Neural cell (in vitro differentiated cells): ENCODE measurements at regions not wholly inside any gene's neighbourhood (a gene's known extent, or its start where the extent isn't known, plus 50 kb on each side); places are given as distances from the start of the nearest gene placed in this dataset.

Source experiments
- H2AFZ ChIP-seq: fragments of 200-600, 300-800 bp; sonication (generic), shearing (Covaris generic); 2 replicates; pipeline ENCODE4 v1.6.0; 2014; ENCODE audit warnings: low read depth, mild to moderate bottlenecking, antibody characterized with exemption, low read length, moderate library complexity
- H3F3A ChIP-seq: fragments of 200-600 bp; shearing (Covaris generic); 2 replicates; pipeline ENCODE4 v1.6.1; 2016; ENCODE audit warnings: mild to moderate bottlenecking, moderate library complexity, mixed read lengths, antibody characterized with exemption, low read length; ENCODE audit not compliant: insufficient read depth, poor library complexity, severe bottlenecking
- H3K27ac ChIP-seq: fragments of 200-600, 300-800 bp; sonication (generic), shearing (Covaris generic); 2 replicates; pipeline ENCODE4 v1.5.1; 2014; ENCODE audit warnings: mild to moderate bottlenecking, low read length, moderate library complexity
- H3K27me3 ChIP-seq: fragments of 300-800, 200-600 bp; sonication (generic), shearing (Covaris generic); 2 replicates; pipeline ENCODE4 v1.6.0; 2014; ENCODE audit warnings: mild to moderate bottlenecking, low read depth, low read length, moderate library complexity; ENCODE audit not compliant: insufficient read depth
- H3K36me3 ChIP-seq: fragments of 300-800, 200-600 bp; sonication (generic), shearing (Covaris generic); 2 replicates; pipeline ENCODE4 v1.5.1; 2014; ENCODE audit warnings: mild to moderate bottlenecking, antibody characterized with exemption, low read length, moderate library complexity; ENCODE audit not compliant: insufficient read depth
- H3K4me2 ChIP-seq: fragments of 300-800, 200-600 bp; sonication (generic), shearing (Covaris generic); 2 replicates; pipeline ENCODE4 v1.6.0; 2014; ENCODE audit warnings: mild to moderate bottlenecking, low read length
- H3K4me3 ChIP-seq: fragments of 300-800, 200-600 bp; sonication (generic), shearing (Covaris generic); 2 replicates; pipeline ENCODE4 v1.5.1; 2014; ENCODE audit warnings: mild to moderate bottlenecking, low read length, moderate library complexity
- H3K79me2 ChIP-seq: fragments of 200-600 bp; shearing (Covaris generic); replicated peaks from 2 replicates; pipeline ENCODE4 v1.6.0; 2014; ENCODE audit warnings: mild to moderate bottlenecking, low read length, moderate library complexity; ENCODE audit not compliant: insufficient read depth
- H3K9ac ChIP-seq: fragments of 300-800, 200-600 bp; sonication (generic), shearing (Covaris generic); 2 replicates; pipeline ENCODE4 v1.6.1; 2016; ENCODE audit warnings: mild to moderate bottlenecking, low read length, mixed read lengths
- H3K9me2 ChIP-seq: fragments of 200-600 bp; shearing (Covaris generic); 2 replicates; pipeline ENCODE4 v1.6.1; 2016; ENCODE audit warnings: mild to moderate bottlenecking, low read length, mixed read lengths; ENCODE audit not compliant: insufficient read depth
- H3K9me3 ChIP-seq: fragments of 200-600, 300-800 bp; sonication (generic), shearing (Covaris generic); 2 replicates; pipeline ENCODE4 v1.6.1; 2016; ENCODE audit warnings: mild to moderate bottlenecking, mixed run types, low read length, moderate library complexity, mixed read lengths
- H4K20me1 ChIP-seq: fragments of 200-600 bp; shearing (Covaris generic); 2 replicates; pipeline ENCODE4 v1.6.1; 2016; ENCODE audit warnings: mild to moderate bottlenecking, mixed run types; ENCODE audit not compliant: insufficient read depth
- CTCF ChIP-seq: fragments of 450-650 bp; IDR thresholded peaks from 2 replicates; pipeline ENCODE4 v1.5.1; 2014; ENCODE audit warnings: antibody characterized with exemption, mild to moderate bottlenecking, moderate library complexity; ENCODE audit not compliant: poor library complexity, severe bottlenecking
- EP300 ChIP-seq: fragments of 450-650 bp; conservative IDR thresholded peaks from 2 replicates; pipeline ENCODE4 v1.6.1; 2014; ENCODE audit warnings: antibody characterized with exemption, mild to moderate bottlenecking, moderate library complexity; ENCODE audit not compliant: poor library complexity, severe bottlenecking
- EZH2 ChIP-seq: fragments of 200-600, 300-800 bp; shearing (Covaris generic), sonication (generic); IDR thresholded peaks from 2 replicates; pipeline ENCODE4 v1.6.1; 2014; ENCODE audit warnings: antibody characterized with exemption, low read length, borderline replicate concordance, mild to moderate bottlenecking; ENCODE audit not compliant: insufficient read depth, poor library complexity, severe bottlenecking
- MXI1 ChIP-seq: fragments of 450-650 bp; conservative IDR thresholded peaks from 2 replicates; pipeline ENCODE4 v1.6.1; 2014; ENCODE audit warnings: antibody characterized with exemption, mild to moderate bottlenecking; ENCODE audit not compliant: poor library complexity, severe bottlenecking
- POLR2AphosphoS5 ChIP-seq: IDR thresholded peaks from 2 replicates; pipeline ENCODE4 v1.6.1; 2012
- RAD21 ChIP-seq: fragments of 450-650 bp; conservative IDR thresholded peaks from 2 replicates; pipeline ENCODE4 v1.6.1; 2014; ENCODE audit warnings: antibody characterized with exemption, mild to moderate bottlenecking, moderate library complexity
- REST ChIP-seq: IDR thresholded peaks from 2 replicates; pipeline ENCODE4 v1.6.1; 2012; ENCODE audit warnings: borderline replicate concordance
- SMC3 ChIP-seq: fragments of 450-650 bp; conservative IDR thresholded peaks from 2 replicates; pipeline ENCODE4 v1.6.1; 2014; ENCODE audit warnings: antibody characterized with exemption, mild to moderate bottlenecking, moderate library complexity; ENCODE audit not compliant: poor library complexity
- TAF1 ChIP-seq: IDR thresholded peaks from 2 replicates; pipeline ENCODE4 v1.6.1; 2012; ENCODE audit warnings: low read depth

GRCh38 chr18:29084120-29084519 lies 907.2 kb upstream of the CDH2 start:
- Histone ChIP-seq H2AFZ (no peak overlapping the region), H3K4me3 (no peak overlapping the region)
- no peak for TF ChIP-seq CTCF
- TF ChIP-seq RAD21: no peak
- no peak for TF ChIP-seq REST
- no peak for TF ChIP-seq MXI1
- TF ChIP-seq EZH2: no peak
- TF ChIP-seq TAF1: no peak
- TF ChIP-seq POLR2AphosphoS5: no peak
- no peak for TF ChIP-seq SMC3
- no peak for TF ChIP-seq EP300

GRCh38 chr18:29083545-29083944 lies 906.6 kb upstream of the CDH2 start:
- H3K79me2 ChIP-seq: no peaks in the 10 kb centered on the region
- no peak overlapping the region for H3K4me2 ChIP-seq

More at GRCh38 chr18:29084120-29084519, 907.2 kb upstream of the CDH2 start:
- no peaks in the 10 kb centered on the region for H3K27me3 ChIP-seq
- no peaks in the 10 kb centered on the region for H3K9me3 ChIP-seq
- H3K79me2 ChIP-seq: no peaks in the 10 kb centered on the region
- no peaks in the 10 kb centered on the region for H3K36me3 ChIP-seq
- H3K9me2 ChIP-seq: no peaks in the 10 kb centered on the region
- H4K20me1 ChIP-seq: no peaks in the 10 kb centered on the region
- no peak overlapping the region for H3K27ac ChIP-seq
- no peak overlapping the region for H3K4me2 ChIP-seq
- H3K9ac ChIP-seq: no peak overlapping the region
- H3F3A ChIP-seq: no peaks in the 10 kb centered on the region

More at GRCh38 chr18:29083545-29083944, 906.6 kb upstream of the CDH2 start:
- H3K9me2 ChIP-seq: no peaks in the 10 kb centered on the region
- no peak for TF ChIP-seq POLR2AphosphoS5
- TF ChIP-seq TAF1: no peak
- TF ChIP-seq MXI1: no peak
- TF ChIP-seq REST: no peak
- no peak for TF ChIP-seq RAD21
- no peak for TF ChIP-seq EP300
- no peak for TF ChIP-seq CTCF
- TF ChIP-seq EZH2: no peak
- TF ChIP-seq SMC3: no peak
- H3K36me3 ChIP-seq: no peaks in the 10 kb centered on the region
- H3K27me3 ChIP-seq: no peaks in the 10 kb centered on the region
- H3K9me3 ChIP-seq: no peaks in the 10 kb centered on the region
- H2AFZ ChIP-seq: no peak overlapping the region
- no peak overlapping the region for H3K4me3 ChIP-seq
- H3F3A ChIP-seq: no peaks in the 10 kb centered on the region
- H3K27ac ChIP-seq: no peak overlapping the region
- no peaks in the 10 kb centered on the region for H4K20me1 ChIP-seq
- no peak overlapping the region for H3K9ac ChIP-seq
